Choroid plexus epithelial cell (primary cell): ENCODE measurements at regions not wholly inside any gene's neighbourhood (a gene's known extent, or its start where the extent isn't known, plus 50 kb on each side); places are given as distances from the start of the nearest gene placed in this dataset.

ENCODE experiments used
- DNase-seq: peaks from one replicate; pipeline ENCODE4 v3.0.0-alpha.2; 2010; ENCODE audit warnings: low read depth
- H3K4me3 ChIP-seq: 2 replicates; pipeline ENCODE4 v1.5.1; 2011; ENCODE audit warnings: low read depth, mild to moderate bottlenecking, control low read depth, low read length, moderate library complexity
- TF ChIP-seq, protein P1 (sequence below): conservative IDR thresholded peaks from 2 replicates; pipeline ENCODE4 v1.5.1; 2011; ENCODE audit warnings: low read depth, mild to moderate bottlenecking, control low read depth, inconsistent platforms, low read length, moderate library complexity

DNA sequence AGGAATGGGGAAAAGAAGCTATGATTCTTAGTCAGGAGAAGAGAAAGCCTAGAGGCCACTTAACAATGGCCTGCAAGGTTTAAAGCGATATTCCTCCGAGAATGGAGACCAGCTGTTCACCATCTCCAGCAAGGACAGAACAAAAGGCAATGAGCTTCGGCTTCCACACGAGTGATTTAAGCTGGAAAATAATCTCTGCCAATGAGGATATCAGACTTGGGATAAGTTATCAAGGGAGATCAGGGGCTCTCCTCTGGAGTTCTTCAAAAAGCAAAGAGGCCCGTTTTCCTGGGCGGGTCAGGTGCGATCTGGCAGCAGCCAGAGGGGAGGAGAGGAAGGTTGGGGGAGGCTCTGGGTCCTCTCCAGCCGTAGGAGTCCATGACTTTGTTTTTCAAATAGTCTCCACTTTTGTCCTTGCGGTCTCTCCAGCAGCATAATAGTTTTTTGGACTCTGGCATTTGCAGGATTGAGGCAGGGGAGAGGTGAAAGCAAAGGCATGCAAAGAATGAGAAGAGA, 211.3 kb downstream of the SKIDA1 start:
- DNase-seq: no peak
- TF ChIP-seq, protein P1, sequence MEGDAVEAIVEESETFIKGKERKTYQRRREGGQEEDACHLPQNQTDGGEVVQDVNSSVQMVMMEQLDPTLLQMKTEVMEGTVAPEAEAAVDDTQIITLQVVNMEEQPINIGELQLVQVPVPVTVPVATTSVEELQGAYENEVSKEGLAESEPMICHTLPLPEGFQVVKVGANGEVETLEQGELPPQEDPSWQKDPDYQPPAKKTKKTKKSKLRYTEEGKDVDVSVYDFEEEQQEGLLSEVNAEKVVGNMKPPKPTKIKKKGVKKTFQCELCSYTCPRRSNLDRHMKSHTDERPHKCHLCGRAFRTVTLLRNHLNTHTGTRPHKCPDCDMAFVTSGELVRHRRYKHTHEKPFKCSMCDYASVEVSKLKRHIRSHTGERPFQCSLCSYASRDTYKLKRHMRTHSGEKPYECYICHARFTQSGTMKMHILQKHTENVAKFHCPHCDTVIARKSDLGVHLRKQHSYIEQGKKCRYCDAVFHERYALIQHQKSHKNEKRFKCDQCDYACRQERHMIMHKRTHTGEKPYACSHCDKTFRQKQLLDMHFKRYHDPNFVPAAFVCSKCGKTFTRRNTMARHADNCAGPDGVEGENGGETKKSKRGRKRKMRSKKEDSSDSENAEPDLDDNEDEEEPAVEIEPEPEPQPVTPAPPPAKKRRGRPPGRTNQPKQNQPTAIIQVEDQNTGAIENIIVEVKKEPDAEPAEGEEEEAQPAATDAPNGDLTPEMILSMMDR: no peak
- H3K4me3 ChIP-seq: no peak overlapping the region

DNA sequence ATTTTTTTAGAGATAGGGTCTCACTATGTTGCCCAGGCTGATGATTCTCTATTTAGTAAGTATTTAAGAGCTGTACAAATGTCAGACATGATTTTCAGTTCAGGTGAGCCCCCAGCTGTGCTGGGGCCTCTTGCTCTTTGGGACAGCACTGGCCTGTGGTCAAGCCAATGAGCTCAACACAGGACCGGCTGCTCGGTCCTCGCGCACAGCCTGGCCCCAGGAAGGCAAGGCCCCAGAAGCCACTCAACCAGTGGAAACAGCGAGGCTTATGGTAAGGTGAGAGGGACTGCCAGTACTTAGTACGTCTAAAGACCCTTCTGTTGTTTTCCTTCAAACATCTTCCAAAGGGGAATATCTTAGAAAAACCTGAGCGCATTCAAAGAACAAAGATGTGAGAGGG, 211.8 kb downstream of the SKIDA1 start:
- DNase-seq: no peak
- TF ChIP-seq, protein P1: no peak
- H3K4me3 ChIP-seq: no peak overlapping the region

DNA sequence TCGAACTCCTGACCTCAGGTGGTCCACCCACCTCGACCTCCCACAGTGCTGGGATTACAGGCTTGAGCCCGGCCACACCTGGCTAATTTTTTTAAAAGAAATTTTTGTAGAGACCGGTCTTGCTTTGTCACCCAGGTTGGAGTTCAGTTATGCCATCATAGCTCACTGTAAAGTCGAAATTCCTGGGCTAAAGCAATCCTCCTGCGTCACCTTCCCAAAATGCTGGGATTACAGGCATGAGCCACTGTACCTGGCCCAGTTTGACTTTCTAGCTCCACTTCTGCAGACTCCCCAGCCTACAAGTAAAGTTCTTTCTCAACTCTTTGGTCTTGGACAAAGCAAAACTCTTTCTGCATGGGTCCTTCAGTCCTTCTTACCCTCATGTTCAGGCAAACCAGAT, 214.1 kb downstream of the SKIDA1 start:
- H3K4me3 ChIP-seq: no peak overlapping the region
- no peak for DNase-seq
- TF ChIP-seq, protein P1: no peak

DNA sequence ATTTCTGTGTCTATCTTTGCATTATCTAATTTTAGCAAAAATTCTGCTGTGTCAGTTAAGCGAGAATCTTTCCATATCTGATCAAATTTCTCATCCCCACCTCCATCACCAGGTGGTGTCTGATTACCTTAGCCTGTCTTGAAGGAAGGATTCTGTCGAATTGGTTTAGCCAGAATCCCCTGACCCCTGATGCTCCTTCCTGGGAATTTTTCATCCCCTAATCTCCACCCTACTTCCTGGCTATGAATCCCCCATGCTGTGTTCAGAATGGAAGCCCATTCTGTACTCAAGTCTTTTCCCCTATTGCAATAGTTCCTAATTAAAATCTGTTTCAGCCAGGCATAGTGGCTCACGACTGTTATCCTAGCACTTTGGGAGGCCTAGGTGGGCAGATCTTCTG, 216.1 kb downstream of the SKIDA1 start:
- no peak overlapping the region for H3K4me3 ChIP-seq
- TF ChIP-seq, protein P1: no peak
- no peak for DNase-seq

DNA sequence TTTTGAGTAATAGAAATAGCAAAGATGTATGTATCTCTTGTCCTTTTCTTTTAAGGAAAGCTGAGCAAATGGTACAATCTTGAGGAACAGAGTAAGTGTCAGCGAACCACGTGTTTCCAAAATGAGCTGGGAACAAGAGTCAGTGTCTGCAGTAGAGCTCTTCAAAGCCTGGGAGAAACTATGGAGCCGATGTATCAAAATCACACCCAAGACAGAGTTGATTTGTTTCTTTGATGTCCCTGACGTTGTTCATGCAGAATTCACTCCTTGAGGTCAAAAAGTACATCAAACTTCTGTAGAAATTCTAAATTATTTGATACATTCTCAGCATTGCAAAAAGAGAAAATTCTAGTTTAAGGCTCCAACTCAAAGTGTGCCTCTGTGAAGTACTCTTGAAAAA, 216.5 kb downstream of the SKIDA1 start:
- no peak overlapping the region for H3K4me3 ChIP-seq
- TF ChIP-seq, protein P1: no peak
- DNase-seq: no peak

DNA sequence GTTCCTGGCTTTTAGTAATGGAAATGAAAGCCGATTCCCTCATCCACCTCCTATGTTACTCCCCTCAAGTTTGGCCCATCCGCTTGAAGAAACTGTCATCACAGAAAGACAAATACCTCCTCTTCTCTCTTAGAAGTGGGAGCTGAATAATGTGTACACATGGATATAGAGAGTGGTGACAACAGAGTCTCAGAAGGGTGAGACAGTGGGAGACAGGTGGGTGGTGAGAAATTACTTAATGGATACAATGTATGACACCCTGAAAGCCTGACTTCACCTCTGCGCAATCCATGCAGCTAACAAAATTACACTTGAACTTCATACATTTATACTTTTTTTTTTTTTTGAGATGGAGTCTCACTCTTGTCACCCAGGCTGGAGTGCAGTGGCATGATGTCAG, 217.5 kb downstream of the SKIDA1 start:
- no peak for DNase-seq
- TF ChIP-seq, protein P1: no peak
- H3K4me3 ChIP-seq: no peak overlapping the region

DNA sequence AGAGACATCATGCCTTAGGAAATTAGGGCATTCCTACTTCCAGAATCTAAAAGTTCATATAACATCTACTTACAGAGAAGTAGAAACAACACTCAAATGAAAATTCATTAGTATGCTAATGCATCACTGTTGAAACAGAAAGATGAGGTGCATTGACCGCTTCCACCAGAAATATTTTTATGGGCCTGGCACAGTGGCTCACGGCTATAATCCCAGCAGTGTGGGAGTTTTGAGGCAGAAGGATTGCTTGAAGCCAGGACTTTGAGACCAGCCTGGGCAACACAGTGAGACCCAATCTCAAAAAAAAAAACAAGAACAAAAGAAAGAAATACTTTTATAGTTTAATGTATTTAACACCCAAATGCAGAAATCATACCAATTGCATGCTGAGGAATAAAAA, 220.9 kb downstream of the SKIDA1 start:
- TF ChIP-seq, protein P1: no peak
- no peak for DNase-seq
- H3K4me3 ChIP-seq: no peak overlapping the region
